ENCODE measurements at regions not wholly inside any gene's neighbourhood (a gene's known extent, or its start where the extent isn't known, plus 50 kb on each side); places are given as distances from the start of the nearest gene placed in this dataset.

DNA sequence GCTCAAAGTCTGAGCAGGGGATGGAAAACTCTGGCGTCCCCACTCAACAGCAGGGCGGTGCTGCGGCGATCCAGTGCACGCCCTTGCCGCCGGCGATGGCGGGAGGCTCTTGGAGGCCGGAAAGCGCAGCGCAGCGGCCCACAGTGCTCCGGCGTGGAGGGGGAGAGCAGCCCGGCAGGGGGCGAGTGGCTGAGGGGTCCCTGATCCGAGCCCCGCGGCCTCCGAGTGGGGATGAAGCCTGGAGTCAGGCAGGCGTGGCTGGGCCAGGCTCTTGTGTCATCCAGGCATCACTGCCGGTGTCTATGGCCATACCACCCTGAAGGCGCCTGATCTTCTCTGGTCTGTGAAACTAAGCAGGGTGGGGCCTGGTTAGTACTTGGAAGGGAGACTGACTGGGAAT lies 183.1 kb downstream of the ALG10 start:
- no peak for DNase-seq (ENCODE audit: unreplicated experiment)
- no peaks in the 10 kb centered on the region for H3K36me3 Mint-ChIP-seq (ENCODE audit: insufficient read depth, unreplicated experiment)
- POLR2A ChIA-PET = no interaction called here
- TF ChIP-seq, protein P1, sequence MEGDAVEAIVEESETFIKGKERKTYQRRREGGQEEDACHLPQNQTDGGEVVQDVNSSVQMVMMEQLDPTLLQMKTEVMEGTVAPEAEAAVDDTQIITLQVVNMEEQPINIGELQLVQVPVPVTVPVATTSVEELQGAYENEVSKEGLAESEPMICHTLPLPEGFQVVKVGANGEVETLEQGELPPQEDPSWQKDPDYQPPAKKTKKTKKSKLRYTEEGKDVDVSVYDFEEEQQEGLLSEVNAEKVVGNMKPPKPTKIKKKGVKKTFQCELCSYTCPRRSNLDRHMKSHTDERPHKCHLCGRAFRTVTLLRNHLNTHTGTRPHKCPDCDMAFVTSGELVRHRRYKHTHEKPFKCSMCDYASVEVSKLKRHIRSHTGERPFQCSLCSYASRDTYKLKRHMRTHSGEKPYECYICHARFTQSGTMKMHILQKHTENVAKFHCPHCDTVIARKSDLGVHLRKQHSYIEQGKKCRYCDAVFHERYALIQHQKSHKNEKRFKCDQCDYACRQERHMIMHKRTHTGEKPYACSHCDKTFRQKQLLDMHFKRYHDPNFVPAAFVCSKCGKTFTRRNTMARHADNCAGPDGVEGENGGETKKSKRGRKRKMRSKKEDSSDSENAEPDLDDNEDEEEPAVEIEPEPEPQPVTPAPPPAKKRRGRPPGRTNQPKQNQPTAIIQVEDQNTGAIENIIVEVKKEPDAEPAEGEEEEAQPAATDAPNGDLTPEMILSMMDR (IDR thresholded peaks at IDR 0.05; ENCODE audit: unreplicated experiment) = no peak
- intact Hi-C loops (cut with micrococcal nuclease) = no loop called here
- CTCF ChIA-PET = interaction anchor here (0.6 to 1.2 kb wide), 2 partner anchors 16 to 74 kb away, joined by 3 to 4 read pairs; no protein-coding TSS in a partner anchor
- H3K9me3 Mint-ChIP-seq (ENCODE audit: unreplicated experiment) = peaks cover 30% of the 10 kb centered on the region
- no peak overlapping the region for H3K27ac Mint-ChIP-seq (ENCODE audit: low read depth, unreplicated experiment)
- no peaks in the 10 kb centered on the region for H3K4me1 Mint-ChIP-seq (ENCODE audit: insufficient read depth, unreplicated experiment)
- no peak overlapping the region for H3K4me3 Mint-ChIP-seq (ENCODE audit: unreplicated experiment)
- H3K27me3 Mint-ChIP-seq (ENCODE audit: insufficient read depth, unreplicated experiment) = no peaks in the 10 kb centered on the region
- BruUV-seq (replicated peaks) = no TSS peak

DNA sequence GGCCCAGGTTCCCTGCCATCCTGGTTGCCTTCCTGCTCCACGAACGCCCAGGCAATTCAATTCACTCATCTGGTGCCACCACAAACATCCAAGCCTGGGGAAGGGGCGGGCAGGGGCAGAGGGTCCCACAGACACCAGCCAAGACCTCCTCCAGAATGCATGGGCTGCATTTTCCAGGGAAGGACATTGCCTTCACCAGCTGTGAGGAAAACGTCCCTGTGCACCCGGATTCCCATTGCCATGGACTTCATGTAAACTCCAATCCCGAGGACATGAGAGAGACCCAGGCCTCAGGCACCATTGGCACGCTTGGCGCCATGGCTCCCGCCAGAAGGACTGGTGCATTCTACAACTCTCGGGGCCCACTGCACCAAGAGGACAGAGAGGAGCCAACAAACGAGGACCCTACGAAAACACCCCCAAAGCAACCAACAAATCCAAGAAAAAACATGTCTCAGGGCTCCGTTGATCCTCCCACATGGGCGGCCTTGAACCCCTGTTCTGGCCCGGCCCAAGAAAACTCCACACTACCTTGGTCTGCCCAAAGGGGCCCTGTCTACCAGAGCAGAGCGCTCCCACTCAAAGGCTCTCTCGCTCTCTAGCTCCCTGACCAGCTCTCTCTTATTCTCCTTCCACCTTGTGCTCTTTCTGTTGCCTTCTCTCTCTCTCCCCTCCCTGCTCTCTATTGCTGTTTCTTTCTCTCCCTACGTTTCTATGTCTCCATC lies 183.9 kb downstream of the ALG10 start:
- ChIA-PET CTCF (no interaction called here), POLR2A (no interaction called here)
- DNase-seq (ENCODE audit: unreplicated experiment) = no peak
- Mint-ChIP-seq H3K27ac (ENCODE audit: low read depth, unreplicated experiment) (no peak overlapping the region), H3K4me1 (ENCODE audit: insufficient read depth, unreplicated experiment) (no peaks in the 10 kb centered on the region), H3K9me3 (ENCODE audit: unreplicated experiment) (peaks cover 30% of the 10 kb centered on the region), H3K4me3 (ENCODE audit: unreplicated experiment) (no peak overlapping the region), H3K36me3 (ENCODE audit: insufficient read depth, unreplicated experiment) (no peaks in the 10 kb centered on the region), H3K27me3 (ENCODE audit: insufficient read depth, unreplicated experiment) (no peaks in the 10 kb centered on the region)
- TF ChIP-seq, protein P1 (IDR thresholded peaks at IDR 0.05; ENCODE audit: unreplicated experiment) = no peak
- intact Hi-C loops (cut with micrococcal nuclease) = no loop called here
- BruUV-seq (replicated peaks) = no TSS peak

DNA sequence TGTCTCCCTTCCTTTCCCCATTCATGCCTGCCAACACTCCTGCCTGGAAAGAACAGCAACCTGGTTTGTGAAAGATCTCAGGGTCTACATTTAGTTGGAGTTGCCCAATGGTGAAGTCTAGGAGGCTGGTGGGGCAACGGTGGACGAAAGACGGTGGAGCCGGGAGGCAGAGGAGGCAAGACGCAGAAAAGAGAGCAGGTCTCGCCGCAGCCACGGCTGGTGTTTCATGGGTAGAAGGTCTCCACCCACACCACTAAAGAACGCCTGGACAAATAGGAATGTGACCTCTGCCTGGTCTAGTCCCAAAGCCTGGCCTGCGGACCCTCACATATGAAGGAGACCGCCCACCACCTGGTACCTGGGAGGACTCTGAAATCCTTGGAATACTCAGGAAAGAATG lies 185.6 kb downstream of the ALG10 start:
- Mint-ChIP-seq H3K4me1 (ENCODE audit: insufficient read depth, unreplicated experiment) (no peaks in the 10 kb centered on the region), H3K27me3 (ENCODE audit: insufficient read depth, unreplicated experiment) (no peaks in the 10 kb centered on the region), H3K36me3 (ENCODE audit: insufficient read depth, unreplicated experiment) (no peaks in the 10 kb centered on the region), H3K4me3 (ENCODE audit: unreplicated experiment) (no peak overlapping the region), H3K9me3 (ENCODE audit: unreplicated experiment) (peaks cover 30% of the 10 kb centered on the region), H3K27ac (ENCODE audit: low read depth, unreplicated experiment) (no peak overlapping the region)
- TF ChIP-seq, protein P1 (IDR thresholded peaks at IDR 0.05; ENCODE audit: unreplicated experiment) = no peak
- DNase-seq (ENCODE audit: unreplicated experiment) = no peak
- POLR2A ChIA-PET = no interaction called here
- CTCF ChIA-PET = no interaction called here
- intact Hi-C loops (cut with micrococcal nuclease) = no loop called here
- no TSS peak for BruUV-seq (replicated peaks)

DNA sequence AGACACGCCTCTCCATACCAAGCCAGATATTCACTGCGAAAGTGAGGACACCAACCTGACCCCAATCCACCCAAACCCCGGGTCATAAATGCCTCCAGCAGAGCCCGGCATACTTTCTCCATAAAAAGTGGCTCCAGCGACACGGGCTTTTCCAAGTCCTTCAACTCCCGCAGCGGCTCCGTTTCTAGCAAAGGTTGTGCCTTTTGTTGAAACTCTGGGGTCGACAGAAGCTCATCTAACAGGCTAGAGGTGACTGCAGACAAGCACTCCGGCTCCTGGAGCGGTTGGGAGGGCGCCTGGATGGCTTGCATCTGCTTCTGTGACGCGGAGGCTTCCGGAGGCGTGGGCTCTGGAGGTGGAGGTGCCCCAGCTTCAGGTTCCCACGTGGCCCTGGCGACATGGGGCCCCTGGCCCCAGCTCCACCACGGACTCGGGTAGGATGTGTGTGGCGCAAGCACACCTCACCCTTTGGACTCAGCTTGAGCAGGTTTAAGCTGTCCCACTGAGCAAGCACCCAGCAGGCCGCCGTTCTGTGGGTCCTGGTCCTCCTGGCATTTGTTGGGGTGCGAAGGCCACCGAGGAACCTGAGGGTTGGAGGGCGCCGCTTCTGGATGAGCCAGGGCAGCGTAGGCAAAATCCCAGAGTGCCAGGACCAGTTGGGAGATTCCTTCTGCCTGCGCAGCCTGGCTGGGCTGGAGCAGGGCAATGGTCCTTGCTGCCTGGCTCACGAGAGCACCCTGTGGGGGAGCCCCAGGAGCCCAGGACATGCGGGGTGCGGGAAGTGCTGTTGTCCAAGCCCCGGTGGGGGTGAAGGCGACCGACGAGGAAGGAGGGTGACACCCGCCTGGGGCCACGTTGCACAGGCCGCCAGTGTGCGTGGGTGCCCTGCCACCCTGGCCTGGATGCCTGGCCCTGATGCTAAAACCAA lies 186.3 kb downstream of the ALG10 start:
- Mint-ChIP-seq H3K27me3 (ENCODE audit: insufficient read depth, unreplicated experiment) (no peaks in the 10 kb centered on the region), H3K36me3 (ENCODE audit: insufficient read depth, unreplicated experiment) (no peaks in the 10 kb centered on the region), H3K4me1 (ENCODE audit: insufficient read depth, unreplicated experiment) (no peaks in the 10 kb centered on the region), H3K27ac (ENCODE audit: low read depth, unreplicated experiment) (no peak overlapping the region), H3K9me3 (ENCODE audit: unreplicated experiment) (peaks cover 30% of the 10 kb centered on the region), H3K4me3 (ENCODE audit: unreplicated experiment) (no peak overlapping the region)
- intact Hi-C loops (cut with micrococcal nuclease) = no loop called here
- ChIA-PET POLR2A (no interaction called here), CTCF (no interaction called here)
- TF ChIP-seq, protein P1 (IDR thresholded peaks at IDR 0.05; ENCODE audit: unreplicated experiment) = no peak
- BruUV-seq (replicated peaks) = no TSS peak
- no peak for DNase-seq (ENCODE audit: unreplicated experiment)

Measured in MCF 10A (cell line).